Fibroblast of skin of left biceps (primary cell): ENCODE measurements at regions not wholly inside any gene's neighbourhood (a gene's known extent, or its start where the extent isn't known, plus 50 kb on each side); places are given as distances from the start of the nearest gene placed in this dataset.
"Not testable (repeated sequence)": the region's sequence is repeated elsewhere in the genome, so short reads cannot be mapped to it uniquely, and the experiment has no call there.

Experiments
- DNase-seq, 2 experiments: peaks; one replicate each; pipeline ENCODE4 v3.0.0-alpha.2; 2013; ENCODE audit warnings: low read depth in 2 of 2

DNA sequence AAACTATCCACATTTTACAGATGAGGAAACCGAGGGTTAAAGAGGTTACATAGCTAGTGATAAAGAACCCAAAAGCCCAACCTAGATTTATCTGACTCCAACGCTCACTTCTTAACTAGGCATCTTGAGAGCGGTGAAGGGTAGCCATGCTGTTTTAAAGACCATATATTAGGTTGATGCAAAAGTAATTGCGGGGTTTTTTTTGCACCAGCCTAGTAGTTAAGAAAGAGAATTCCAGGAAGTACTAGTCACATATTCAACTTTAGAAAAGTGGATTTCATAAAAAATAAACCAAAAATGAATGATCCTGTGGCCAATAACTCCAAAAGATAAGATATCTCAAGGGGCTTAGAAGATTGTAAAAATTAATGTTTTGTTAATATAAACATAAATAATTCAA, 162.1 kb downstream of the GLUL start:
- DNase-seq: no peak

DNA sequence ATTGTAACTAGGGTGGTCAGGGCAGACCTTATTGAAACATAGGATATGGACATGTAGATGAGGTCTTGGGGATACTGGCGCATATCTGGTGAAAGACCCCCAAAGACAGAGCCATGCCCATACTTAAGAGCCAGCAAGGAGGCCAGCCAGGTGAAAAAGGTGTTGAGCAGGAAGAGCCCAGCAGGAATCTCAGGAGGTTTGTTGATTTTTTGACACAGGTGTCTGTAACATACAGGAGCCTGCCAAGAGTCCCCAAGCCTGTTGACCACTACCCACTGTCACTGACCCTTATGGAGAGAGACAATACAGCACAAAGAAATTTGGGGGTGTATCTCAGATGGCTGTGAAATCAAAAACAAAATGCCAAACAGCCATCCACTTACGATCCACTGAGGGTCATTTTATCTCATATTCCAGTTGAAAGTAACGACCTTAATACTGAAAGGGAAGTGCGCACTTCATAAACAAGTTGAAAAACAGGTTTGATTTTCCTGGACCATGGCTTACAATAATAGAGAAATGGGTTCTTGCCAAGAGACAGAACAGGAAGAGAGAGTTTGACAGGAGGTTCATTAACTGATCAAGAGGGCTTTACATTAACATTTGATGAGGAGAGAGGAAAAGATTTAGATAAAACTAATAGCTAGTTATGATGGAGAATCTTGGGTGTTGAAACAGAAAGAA, 163.6 kb downstream of the GLUL start:
- DNase-seq: no peak

DNA sequence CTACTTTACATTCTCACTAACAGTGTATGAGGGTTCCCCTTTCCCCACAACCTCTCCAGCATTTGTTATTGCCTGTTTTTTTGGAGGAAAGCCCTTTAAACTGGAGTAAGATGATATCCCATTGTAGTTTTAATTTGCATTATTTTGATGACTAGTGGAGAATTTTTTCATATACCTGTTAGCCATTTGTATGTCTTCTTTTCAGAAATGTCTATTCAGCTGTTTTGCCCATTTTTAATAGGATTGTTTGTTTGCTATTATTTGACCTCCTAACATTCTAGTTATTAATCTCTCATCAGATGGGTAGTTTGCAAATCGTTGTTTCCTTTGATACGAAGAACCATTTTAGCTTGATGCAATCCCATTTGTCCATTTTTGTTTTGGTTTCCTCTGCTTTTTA, 165.0 kb downstream of the GLUL start:
- no peak for DNase-seq

DNA sequence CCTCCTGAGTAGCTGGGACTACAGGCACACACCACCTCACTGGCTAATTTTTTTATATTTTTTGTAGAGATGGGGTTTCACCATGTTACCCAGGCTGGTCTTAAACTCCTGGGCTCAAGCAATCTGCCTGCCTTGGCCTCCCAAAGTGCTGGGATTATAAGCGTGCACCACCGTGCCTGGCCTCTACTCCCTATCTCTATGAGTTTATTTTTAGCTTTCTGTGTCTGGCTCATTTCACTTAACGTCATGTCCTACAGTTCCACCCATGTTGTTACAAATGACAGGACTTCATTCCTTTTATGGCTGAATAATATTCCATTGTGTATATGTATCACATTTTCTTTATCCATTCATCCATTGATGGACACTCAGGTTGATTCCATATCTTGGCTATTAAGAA, 164.2 kb upstream of the ZNF648 start:
- DNase-seq: not testable (repeated sequence)

DNA sequence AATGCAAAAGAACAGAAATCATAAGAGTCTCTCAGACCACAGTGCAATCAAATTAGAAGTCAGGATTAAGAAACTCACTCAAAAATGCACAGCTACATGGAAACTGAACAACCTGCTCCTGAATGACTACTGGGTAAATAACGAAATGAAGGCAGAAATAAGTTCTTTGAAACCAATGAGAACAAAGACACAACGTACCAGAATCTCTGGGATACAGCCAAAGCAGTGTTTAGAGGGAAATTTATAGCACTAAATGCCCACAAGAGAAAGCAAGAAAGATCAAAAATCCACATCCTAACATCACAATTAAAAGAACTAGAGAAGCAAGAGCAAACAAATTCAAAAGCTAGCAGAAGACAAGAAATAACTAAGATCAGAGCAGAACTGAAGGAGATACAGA, 160.5 kb upstream of the ZNF648 start:
- DNase-seq: not testable (repeated sequence)

DNA sequence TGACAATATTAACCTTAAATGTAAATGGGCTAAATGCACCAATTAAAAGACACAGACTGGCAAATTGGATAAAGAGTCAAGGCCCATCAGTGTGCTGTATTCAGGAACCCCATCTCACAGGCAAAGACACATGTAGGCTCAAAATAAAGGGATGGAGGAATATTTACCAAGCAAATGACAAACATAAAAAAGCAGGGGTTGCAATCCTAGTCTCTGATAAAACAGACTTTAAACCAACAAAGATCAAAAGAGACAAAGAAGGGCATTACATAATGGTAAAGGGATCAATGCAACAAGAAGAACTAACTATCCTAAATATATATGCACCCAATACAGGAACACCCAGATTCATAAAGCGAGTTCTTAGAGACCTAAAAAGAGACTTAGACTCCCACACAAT, 159.9 kb upstream of the ZNF648 start:
- DNase-seq: not testable (repeated sequence)

DNA sequence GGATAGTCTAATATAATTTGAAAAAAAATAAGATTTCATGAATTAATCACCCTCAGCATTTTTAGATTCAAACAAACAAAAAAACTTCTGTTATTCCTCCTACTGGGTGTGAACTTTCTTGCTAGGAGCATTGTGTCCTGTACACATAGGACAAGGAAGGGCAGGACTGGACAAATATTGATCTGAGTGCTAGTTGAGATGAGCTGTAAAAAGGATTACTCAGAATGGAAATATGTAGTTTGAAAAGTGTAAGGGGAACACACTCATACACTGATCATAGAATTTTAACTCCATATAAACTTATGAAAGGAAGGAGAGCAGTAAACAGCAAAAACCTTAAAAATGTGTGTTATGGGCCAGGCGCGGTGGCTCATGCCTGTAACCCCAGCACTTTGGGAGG, 156.5 kb upstream of the ZNF648 start:
- DNase-seq: no peak

DNA sequence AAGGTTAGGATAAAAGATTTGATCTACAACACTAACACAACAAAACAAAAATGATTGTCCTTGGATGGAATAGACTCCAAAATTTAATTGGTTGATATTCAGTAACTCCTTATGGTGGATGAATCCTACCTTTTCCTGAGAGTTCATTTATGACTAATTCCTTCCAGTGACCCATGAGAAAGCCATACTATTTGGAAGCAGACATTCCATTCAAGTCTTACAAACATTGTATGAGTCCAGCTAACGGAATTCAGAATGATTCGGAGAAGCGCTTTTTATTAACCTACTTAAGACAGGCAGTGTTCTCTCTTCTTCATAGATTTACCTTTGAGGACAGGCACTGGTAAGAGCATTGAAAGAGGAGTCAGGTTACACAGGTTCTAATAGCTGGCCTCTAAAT, 155.6 kb upstream of the ZNF648 start:
- no peak for DNase-seq

DNA sequence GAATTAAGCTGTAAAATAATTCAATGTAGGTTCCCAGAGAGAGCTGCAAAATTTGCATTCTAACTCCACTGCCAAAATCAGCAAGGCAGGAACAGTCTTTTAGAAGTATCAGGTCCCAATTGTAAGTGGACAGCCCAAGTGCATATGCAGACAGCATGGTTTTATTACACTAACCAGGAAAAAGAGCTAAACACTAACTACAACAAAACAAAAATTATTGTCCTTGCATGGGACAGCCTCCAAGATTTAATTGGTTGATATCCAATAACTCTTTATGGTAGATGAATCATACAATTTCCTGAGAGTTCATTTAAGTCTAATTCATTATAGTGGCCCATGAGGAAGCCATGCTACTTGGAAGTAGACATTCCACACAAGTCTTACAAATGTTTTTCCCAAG, 154.3 kb upstream of the ZNF648 start:
- no peak for DNase-seq

DNA sequence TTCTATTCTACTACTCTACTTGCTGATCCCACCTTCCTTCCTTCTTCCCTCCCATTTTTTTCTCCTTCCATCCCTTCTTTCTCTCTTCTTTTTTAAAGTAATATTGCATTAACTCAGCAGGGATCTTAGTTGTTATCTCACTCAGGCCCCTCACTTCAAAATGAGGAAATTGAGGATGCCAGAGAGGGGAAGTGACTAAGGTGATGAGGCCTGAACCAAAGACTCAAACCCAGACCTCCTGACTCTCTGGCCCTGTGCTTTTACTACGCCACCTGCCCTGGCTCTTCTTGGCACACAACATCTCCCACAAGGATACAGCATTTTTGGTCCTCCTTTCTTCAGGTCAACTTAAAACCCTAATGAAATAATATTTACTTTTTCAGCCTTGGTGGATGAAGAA, 151.7 kb upstream of the ZNF648 start:
- DNase-seq: no peak

DNA sequence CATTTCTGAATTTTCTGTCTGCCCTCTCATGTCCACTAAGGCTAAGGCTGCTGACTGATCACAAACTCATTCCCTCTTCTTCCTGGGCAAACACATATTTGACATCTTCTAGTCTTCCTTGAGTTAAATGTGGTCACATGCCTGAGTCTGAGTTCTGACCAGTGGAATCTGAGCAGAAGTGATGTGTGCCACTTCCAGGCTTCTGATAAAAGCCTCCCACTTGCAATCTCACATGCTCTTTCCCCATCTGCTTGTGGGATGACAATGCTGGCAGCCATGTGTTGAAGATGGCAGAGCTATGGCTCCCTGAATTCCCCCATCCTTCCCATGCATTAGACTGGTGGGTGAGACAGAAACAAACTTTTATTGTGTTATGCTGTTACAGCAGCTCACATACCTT, 149.9 kb upstream of the ZNF648 start:
- DNase-seq: no peak

DNA sequence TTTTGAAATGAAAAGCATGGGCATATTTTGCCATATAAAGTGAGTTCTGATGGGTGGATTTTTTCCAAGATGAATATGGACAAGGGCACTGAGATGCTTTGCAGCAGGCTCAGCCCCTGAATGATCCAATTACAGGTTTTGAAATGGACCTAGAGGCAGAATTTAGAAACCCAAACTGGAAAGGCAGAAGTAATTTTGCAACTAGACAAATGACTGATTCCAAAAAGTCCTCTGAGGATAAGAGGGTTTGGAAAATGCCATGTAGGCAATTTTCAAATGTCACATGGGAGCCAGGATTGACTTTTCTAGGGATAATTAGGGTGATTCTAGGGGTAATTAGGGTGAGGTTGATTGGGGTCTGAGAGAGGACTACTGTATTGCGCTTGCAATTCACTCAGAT, 148.9 kb upstream of the ZNF648 start:
- no peak for DNase-seq

DNA sequence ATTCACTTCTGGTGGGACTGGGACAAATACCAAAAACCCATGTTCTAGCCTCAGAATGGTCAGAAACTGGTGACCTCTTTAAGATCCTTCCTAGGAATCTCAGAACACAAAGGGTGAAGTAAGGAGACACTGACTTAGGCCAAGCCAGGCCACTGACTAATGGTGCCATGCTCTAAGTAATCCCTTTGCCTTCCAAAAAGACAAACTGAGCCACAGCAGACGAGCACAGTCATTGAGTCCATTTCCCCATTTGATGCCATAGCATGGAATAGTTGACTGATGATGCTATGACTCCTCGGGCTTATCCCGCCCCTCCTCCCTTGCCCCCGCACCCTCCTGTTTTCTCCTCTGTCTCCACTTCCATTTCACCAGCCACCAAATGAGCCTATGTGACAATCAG, 145.8 kb upstream of the ZNF648 start:
- no peak for DNase-seq

DNA sequence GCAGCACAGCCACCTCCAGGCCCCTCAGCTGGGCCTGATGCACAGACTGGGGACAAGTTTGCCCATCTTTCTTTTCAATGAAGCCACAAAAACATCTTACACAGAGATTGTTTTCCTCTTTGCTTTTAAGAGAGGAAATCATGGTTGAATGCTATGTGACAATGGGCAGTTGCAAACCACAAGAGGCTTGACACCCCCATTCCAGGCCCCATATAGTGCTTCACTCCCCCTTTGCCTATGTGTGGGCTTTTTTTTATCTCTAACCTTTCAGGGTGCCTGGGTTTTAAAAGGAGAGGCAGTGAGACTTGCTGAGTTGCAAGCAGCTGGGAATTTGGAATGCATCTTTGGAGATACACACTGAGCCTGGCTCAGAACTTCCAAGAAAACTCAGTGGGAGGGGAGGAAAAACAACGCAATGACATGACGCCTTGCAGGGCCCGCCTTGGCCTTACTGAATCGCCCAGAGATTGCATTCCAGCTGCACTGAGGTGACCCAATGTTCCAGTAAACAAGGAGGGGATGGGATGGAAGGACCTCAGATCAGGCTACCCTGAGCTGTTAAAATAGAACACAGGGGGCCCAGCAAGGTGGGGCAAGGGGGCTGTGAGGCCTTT, 145.2 kb upstream of the ZNF648 start:
- DNase-seq: no peak

DNA sequence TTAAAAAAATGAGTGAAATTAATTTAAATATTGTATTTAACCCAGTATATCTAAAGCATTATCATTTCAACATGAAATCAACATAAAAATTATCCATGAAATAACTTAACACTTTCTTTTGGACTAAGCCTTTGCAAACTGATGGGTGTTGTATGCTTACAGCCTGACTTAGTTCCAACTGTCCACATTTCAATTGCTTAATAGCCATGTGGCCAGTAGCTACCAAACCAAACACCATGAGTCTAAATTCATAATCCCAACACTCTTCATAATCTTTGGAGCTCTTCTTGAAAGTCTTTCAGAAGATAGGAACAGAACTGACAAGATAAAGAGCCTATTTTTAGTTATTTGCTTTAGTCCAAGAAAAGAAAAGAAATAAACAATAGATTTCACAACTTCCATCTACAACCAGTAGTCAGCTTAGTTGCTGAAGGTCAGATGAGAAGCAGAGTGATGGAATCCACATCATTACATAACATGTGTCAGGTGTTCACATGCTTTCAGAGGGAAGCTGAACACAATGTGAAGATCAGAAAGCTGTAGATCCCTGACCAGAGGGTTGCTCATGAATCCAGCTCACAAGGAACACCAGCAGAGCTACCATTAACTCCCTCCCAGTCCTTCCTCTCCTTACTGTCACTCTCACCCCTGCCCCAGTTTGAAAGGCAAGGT, 144.0 kb upstream of the ZNF648 start:
- no peak for DNase-seq

DNA sequence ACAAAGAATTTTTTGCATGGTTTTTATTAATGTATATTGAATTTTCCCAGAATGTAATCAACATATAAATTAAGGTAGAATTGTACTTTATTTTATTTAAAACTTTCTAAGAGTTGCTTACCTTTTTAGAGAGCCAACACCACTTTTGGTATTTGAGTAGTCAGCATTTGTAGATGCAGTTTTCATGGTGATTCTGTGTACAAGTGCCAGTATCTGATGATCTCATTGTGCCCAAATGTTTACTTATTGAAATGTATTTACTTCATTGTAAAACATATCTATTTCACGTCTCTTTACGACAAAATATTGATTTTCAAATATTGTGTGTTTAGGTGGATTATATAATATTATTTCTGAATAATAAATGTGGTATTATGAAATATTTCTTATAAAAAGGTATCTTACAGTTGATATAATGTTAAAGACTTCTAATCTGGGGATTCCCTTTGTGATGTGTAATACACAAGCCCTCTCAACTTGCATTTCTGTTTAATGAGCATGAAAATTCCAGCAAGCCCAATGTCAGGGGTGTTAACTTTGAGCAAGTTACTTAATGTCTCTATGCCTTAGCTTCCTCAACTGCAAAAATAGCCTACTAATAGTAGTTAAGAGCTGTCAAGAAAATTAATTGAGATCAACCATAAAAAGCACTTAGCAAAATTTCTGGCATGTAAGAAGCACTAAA, 141.8 kb upstream of the ZNF648 start:
- no peak for DNase-seq

DNA sequence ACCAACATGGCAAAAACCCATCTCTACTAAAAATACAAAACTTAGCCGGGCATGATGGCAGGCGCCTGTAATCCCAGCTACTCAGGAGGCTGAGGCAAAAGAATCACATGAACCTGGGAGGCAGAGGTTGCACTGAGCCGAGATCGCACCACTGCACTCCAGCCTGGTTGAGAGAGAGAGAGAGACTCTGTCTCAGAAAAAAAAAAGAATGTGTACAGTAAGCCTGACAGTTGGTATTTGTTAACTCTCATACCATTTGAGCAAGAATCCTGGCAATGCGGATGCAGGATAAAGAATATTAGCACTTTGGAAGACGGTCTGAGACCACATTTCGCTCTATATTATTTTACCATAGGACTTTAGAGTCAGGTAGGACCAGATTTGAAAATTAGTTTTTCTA, 140.0 kb upstream of the ZNF648 start:
- DNase-seq: not testable (repeated sequence)

DNA sequence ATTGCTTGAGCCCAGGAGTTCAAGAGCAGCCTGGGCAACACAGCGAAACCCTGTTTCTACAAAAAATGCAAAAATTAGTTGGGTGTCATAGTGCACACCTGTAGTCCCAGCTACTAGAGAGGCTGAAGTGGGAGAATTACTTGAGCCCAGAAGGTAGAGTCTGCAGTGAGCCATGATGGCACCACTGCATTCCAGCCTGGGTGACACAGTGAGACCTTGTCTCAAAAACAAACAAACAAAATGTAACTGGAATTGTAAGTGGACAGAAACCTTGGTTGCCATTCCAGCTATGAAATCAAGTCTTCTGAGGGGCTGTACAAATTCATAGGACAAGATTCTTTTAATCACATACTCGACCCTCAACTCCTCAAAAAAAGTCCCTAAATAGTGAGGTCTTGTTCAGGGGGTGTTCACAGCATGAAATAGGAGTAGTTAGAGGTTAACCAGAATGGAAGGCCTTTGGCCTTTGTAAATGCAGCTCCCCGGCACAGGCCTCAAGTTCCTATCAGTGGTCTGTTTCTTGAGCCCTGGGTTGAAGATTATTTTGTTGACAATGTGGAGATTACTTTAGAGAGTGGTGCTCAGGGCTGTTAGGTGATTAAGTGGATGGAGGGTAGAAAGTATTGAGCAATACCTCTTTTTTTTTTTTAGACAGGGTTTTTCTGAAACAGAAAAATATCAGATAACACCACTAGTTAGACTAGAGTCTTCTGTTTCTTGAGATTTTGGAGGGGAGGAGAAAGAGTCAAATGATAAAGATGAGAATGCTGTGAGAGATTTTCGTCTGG, 138.7 kb upstream of the ZNF648 start:
- no peak for DNase-seq

DNA sequence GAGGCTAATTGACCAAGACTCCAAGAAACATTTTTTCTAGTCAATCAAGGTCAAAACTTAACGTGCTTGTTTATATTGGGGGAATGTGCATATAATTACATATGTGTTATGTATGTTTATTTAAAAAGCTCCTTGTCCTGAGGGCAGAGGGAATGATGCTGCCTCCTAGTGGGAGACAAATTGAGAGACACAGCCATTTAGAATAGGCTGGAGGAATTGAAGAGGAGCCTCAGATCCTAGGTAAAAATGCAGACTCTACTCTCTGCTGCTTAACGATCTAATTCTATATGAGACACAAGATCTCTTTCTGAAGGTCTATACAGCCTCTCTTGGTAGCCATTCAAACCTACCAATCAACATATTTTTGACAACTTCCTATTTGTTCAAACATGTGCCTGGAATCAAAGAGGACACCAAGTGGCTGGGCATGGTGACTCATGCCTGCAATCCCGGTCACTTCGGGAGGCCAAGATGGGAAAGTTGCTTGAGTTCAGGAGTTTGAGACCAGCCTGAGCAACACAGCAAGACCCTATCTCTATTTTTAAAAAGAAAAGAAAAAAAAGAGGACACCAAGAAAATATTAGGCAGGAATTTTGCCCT, 136.6 kb upstream of the ZNF648 start:
- DNase-seq: no peak

DNA sequence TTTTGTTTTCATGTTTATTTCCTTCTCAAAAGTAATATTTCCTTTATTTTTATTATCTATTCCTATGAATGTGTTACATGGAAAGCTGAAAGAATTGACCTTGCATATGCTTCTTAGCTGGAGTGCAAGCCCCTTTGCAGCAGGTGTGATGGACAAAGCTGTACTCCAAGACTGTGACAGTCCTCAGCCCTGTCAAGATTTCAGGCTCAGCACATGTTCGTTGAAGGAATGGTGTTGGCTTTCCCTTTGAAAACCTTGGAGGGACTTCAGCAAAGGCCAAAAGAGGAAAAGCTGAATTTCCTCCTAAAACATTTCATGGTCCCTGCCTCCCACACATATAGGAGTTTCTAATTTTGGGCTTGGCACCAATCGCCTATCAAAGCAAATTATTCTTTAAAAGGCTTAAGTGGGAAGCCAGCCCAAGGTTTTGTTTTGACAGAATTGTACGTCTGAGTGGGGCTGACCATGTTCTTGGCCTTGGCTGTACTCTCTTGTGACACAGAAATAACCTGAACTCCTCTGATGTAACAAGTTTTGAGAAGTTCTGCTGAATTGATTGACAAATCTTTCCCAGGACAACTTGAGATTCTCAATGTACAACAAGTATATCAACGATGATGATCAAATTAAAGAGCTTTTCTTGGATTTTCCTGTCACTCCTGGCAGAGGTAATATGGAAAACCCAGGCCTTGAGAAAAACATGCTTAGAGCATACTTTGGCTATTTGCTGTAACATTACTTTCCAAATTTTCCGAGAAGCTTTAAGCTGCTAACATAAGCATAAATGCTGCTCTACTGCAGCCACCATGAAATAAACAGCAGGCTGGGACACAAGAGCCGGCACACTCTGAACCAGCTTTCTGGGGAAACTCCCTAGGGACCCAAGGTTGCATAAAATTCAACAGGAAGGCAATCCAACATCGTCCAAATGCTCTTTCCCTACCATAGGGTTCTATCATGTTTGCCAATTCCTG, 135.7 kb upstream of the ZNF648 start:
- no peak for DNase-seq
